Keratinocyte (primary cell): ENCODE measurements at regions not wholly inside any gene's neighbourhood (a gene's known extent, or its start where the extent isn't known, plus 50 kb on each side); places are given as distances from the start of the nearest gene placed in this dataset.

Experiments used
- DNase-seq: peaks from one replicate; pipeline ENCODE4 v3.0.0-alpha.2; 2011; ENCODE audit warnings: low read depth, missing footprints, low spot score
- FAIRE-seq: peaks from 2 replicates; lab custom pipeline; 2011; peaks lifted over from hg19 to GRCh38; lab: Jason Lieb, UNC
- H2AFZ ChIP-seq: 2 replicates; pipeline ENCODE4 v1.6.0; 2012; ENCODE audit warnings: low read length, control low read depth, inconsistent platforms; ENCODE audit not compliant: control insufficient read depth
- H3K27ac ChIP-seq: 2 replicates; pipeline ENCODE4 v1.5.1; 2011; ENCODE audit warnings: low read length; ENCODE audit not compliant: control insufficient read depth, insufficient read depth
- H3K27me3 ChIP-seq: 3 replicates; pipeline ENCODE4 v1.6.0; 2011; ENCODE audit warnings: low read length; ENCODE audit not compliant: control insufficient read depth, insufficient read depth; ENCODE audit errors: extremely low read depth
- H3K36me3 ChIP-seq, 2 experiments: 2 replicates in 1 of 2; 3 replicates in 1 of 2; pipeline ENCODE4 v1.5.1; 2011; ENCODE audit warnings: low read length in 2 of 2, mild to moderate bottlenecking in 1 of 2; ENCODE audit not compliant: control insufficient read depth in 2 of 2, insufficient read depth in 2 of 2; ENCODE audit errors: extremely low read depth in 1 of 2
- H3K4me1 ChIP-seq: 3 replicates; pipeline ENCODE4 v1.5.1; 2011; ENCODE audit warnings: low read length; ENCODE audit not compliant: control insufficient read depth, insufficient read depth; ENCODE audit errors: extremely low read depth
- H3K4me2 ChIP-seq: 3 replicates; pipeline ENCODE4 v1.6.0; 2011; ENCODE audit warnings: low read depth, low read length; ENCODE audit not compliant: control insufficient read depth, insufficient read depth; ENCODE audit errors: extremely low read depth
- H3K4me3 ChIP-seq, 3 experiments: fragments of 200-600 bp in 1 of 3; sonication (generic) in 1 of 3; 2 replicates in 2 of 3; 3 replicates in 1 of 3; pipeline ENCODE4 v1.5.1; 2011 to 2016; ENCODE audit warnings: low read length in 3 of 3, mild to moderate bottlenecking in 3 of 3, control low read depth in 2 of 3, inconsistent platforms in 1 of 3, low read depth in 1 of 3, mixed read lengths in 1 of 3, mixed run types in 1 of 3, moderate library complexity in 1 of 3; ENCODE audit not compliant: control insufficient read depth in 2 of 3, insufficient read depth in 2 of 3; ENCODE audit errors: extremely low read depth in 1 of 3
- H3K79me2 ChIP-seq: 2 replicates; pipeline ENCODE4 v1.6.0; 2012; ENCODE audit warnings: low read length; ENCODE audit not compliant: control insufficient read depth, insufficient read depth
- H3K9ac ChIP-seq: 3 replicates; pipeline ENCODE4 v1.6.0; 2011; ENCODE audit warnings: low read length; ENCODE audit not compliant: control insufficient read depth, insufficient read depth; ENCODE audit errors: extremely low read depth
- H3K9me1 ChIP-seq: 3 replicates; pipeline ENCODE4 v1.6.0; 2011; ENCODE audit warnings: low read length; ENCODE audit not compliant: control insufficient read depth, insufficient read depth; ENCODE audit errors: extremely low read depth
- H3K9me3 ChIP-seq: 2 replicates; pipeline ENCODE4 v1.5.1; 2012; ENCODE audit warnings: low read depth, low read length; ENCODE audit not compliant: control insufficient read depth
- H4K20me1 ChIP-seq: 3 replicates; pipeline ENCODE4 v1.6.0; 2011; ENCODE audit warnings: low read length; ENCODE audit not compliant: control insufficient read depth, insufficient read depth; ENCODE audit errors: extremely low read depth
- EZH2 ChIP-seq: IDR thresholded peaks from one replicate; pipeline ENCODE4 v1.6.1; 2012; ENCODE audit warnings: inconsistent platforms, mild to moderate bottlenecking, low read length, moderate library complexity
- dilution Hi-C: fragments of 300-500 bp; cut with MboI; formaldehyde crosslinking; loops from one replicate; pipeline ENCODE4 v1.7.0; 2020; ENCODE audit warnings: low sequenced_read_pairs; ENCODE audit not compliant: extremely low pct_ligation_motif_present
- TF ChIP-seq, protein P1 (sequence below), 3 experiments: IDR thresholded peaks in 1 of 3; conservative IDR thresholded peaks in 1 of 3; optimal IDR thresholded peaks in 1 of 3; 2 replicates in 2 of 3; 3 replicates in 1 of 3; pipeline versions ENCODE3 to v1.5.1; 2011; ENCODE audit warnings: low read length in 3 of 3, mild to moderate bottlenecking in 3 of 3, moderate library complexity in 2 of 3, control low read depth in 1 of 3, inconsistent platforms in 1 of 3; ENCODE audit not compliant: insufficient read depth in 2 of 3; ENCODE audit errors: extremely low read depth in 1 of 3

DNA sequence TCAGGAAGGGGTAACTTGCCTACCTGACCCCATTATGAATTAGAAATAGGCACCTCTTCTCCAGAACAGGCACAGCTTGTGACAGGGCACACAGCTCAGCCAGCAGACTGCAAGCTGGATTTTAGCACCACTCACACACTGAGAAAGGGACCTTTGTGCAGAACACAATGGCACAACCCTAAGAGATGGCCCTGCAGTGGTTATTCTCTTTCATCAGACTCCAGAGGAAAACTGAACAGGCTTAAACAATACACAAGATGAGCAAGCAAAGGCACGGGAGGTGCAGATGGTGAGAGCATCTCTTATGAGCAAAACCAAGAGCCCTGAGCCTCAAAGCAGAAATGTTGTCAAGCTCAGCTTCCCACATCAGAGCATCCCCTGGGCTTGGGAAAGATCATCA is 93.8 kb upstream of the LRRC55 start:
- no peak overlapping the region for H3K4me3 ChIP-seq
- DNase-seq (no peak), FAIRE-seq (no peak)
- no peaks in the 10 kb centered on the region for H3K79me2 ChIP-seq
- no peak overlapping the region for H3K9ac ChIP-seq
- no peaks in the 10 kb centered on the region for H4K20me1 ChIP-seq
- H3K27me3 ChIP-seq = peaks cover 4% of the 10 kb centered on the region
- no peak overlapping the region for H2AFZ ChIP-seq
- H3K4me1 ChIP-seq = no peaks in the 10 kb centered on the region
- no peak for TF ChIP-seq EZH2
- TF ChIP-seq, protein P1, sequence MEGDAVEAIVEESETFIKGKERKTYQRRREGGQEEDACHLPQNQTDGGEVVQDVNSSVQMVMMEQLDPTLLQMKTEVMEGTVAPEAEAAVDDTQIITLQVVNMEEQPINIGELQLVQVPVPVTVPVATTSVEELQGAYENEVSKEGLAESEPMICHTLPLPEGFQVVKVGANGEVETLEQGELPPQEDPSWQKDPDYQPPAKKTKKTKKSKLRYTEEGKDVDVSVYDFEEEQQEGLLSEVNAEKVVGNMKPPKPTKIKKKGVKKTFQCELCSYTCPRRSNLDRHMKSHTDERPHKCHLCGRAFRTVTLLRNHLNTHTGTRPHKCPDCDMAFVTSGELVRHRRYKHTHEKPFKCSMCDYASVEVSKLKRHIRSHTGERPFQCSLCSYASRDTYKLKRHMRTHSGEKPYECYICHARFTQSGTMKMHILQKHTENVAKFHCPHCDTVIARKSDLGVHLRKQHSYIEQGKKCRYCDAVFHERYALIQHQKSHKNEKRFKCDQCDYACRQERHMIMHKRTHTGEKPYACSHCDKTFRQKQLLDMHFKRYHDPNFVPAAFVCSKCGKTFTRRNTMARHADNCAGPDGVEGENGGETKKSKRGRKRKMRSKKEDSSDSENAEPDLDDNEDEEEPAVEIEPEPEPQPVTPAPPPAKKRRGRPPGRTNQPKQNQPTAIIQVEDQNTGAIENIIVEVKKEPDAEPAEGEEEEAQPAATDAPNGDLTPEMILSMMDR (optimal IDR thresholded peaks at IDR 0.05 in 1 of 3, IDR thresholded peaks at IDR 0.05 in 1 of 3, conservative IDR thresholded peaks at IDR 0.05 in 1 of 3; ENCODE audit: extremely low read depth in 1 of 3, insufficient read depth in 2 of 3, low read length in 3 of 3) = no peak
- dilution Hi-C loops = loop anchor here (25.0 kb wide), 1 partner anchor 251 kb away; no protein-coding TSS in a partner anchor
- no peaks in the 10 kb centered on the region for H3K9me3 ChIP-seq
- no peaks in the 10 kb centered on the region for H3K9me1 ChIP-seq
- H3K36me3 ChIP-seq = no peaks in the 10 kb centered on the region
- H3K27ac ChIP-seq = no peak overlapping the region
- H3K4me2 ChIP-seq = no peak overlapping the region

DNA sequence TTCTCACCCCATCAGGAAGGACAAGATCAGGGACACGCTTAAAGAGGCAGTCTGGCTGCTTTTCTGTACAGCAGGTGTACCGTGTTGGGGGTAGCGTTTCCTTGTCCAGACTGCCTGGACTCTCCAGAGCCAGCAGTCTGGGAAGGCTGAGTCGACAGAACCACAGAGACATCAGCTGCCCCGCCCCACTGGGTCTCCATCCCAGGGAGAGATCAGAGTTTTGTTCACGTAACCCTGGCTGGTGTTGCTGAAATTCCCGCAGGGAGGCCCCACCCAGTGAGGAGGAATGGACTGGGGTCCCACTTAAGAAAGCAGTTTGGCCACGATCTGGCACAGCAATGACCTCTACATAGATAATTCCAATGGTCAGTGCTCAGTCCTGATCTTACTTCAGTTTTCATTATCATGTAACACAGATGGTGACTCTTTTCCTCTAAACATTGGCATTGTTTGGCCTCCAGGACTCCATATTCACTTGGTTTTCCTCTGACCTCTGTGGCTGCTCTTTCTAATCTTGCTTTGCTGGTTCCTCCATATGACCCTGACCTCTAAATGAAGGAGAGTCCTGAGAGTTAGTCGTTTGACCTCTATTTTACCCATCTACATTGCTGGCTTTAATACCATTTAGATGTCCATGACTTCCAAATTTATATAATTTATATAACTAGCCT is 89.6 kb upstream of the LRRC55 start:
- Histone ChIP-seq H3K79me2 (no peaks in the 10 kb centered on the region), H3K9ac (no peak overlapping the region), H3K4me1 (no peaks in the 10 kb centered on the region), H2AFZ (no peak overlapping the region), H3K9me1 (no peaks in the 10 kb centered on the region), H3K27ac (no peak overlapping the region), H4K20me1 (no peaks in the 10 kb centered on the region), H3K9me3 (no peaks in the 10 kb centered on the region), H3K4me3 (no peak overlapping the region), H3K36me3 (no peaks in the 10 kb centered on the region), H3K27me3 (peaks cover 4% of the 10 kb centered on the region), H3K4me2 (no peak overlapping the region)
- TF ChIP-seq EZH2 = no peak
- TF ChIP-seq, protein P1 (optimal IDR thresholded peaks at IDR 0.05 in 1 of 3, IDR thresholded peaks at IDR 0.05 in 1 of 3, conservative IDR thresholded peaks at IDR 0.05 in 1 of 3; ENCODE audit: extremely low read depth in 1 of 3, insufficient read depth in 2 of 3, low read length in 3 of 3) = no peak
- FAIRE-seq (no peak), DNase-seq (no peak)
- dilution Hi-C loops = loop anchor here (25.0 kb wide), 1 partner anchor 255 kb away; no protein-coding TSS in a partner anchor
